DMS53 treated with DMSO at 0.1 percent for 48 hours (cell line): ENCODE measurements at regions not wholly inside any gene's neighbourhood (a gene's known extent, or its start where the extent isn't known, plus 50 kb on each side); places are given as distances from the start of the nearest gene placed in this dataset.

Experiments
- DNase-seq: peaks from one replicate; lab custom pipeline; 2025; ENCODE audit not compliant: unreplicated experiment; lab: John Stamatoyannopoulos, UW

DNA sequence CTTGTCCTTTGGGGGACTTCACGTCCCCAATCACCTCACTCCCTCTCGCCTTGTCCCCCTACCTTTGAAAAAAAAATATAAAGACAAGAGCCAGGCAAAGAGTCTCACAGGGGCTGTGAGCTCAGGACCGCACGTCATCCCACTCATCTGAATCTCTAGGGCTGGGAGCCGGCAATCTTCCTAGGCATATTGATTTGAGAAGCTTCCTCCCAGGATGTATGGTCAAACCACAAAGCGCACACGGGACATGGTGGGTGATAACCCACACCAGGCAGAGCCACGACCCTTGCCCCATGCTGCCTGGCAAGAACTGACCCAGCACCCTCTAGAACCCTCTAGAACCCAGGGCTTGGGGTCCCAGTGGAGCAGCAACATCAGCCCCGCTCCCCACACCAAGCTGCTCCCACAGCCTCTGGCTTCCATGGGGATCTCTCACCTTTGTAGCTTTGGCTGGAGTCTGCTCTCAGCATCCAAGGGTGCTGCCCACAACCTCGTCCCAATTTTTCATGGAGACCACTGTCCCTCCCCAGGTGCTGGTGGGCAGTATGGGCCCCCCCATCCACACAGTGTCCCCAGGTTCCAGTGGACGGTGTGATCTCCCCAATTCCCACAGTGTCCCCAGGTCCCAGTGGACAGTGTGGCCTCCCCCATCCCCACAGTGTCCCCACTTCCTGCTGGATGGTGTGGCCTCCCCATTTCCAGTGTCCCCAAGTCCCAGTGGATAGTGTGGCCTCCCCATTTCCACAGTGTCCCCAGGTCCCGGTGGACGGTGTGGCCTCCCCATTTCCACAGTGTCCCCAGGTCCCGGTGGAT, 85.2 kb upstream of the FGF3 start:
- no peak for DNase-seq

DNA sequence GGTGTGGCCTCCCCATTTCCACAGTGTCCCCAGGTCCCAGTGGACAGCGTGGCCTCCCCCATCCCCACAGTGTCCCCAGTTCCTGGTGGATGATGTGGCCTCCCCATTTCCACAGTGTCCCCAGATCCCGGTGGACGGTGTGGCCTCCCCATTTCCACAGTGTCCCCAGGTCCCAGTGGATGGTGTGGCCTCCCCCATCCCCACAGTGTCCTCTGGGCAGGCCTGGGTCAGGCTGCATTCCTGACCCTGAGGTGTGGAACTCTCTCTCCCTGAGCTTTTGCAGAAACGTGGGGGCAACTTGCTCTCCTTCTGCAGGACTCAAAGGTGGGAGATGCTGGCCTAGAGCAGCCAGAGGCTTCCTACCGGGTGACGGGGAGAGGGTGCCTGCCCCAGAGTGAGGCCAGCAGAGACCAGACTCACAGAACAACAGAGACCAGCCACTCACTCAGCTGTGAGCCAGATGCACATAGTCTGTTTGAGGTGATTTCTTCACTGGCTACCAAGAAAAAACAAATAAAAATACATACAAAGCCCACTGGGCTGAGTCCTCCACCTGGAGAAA, 85.8 kb upstream of the FGF3 start:
- no peak for DNase-seq

DNA sequence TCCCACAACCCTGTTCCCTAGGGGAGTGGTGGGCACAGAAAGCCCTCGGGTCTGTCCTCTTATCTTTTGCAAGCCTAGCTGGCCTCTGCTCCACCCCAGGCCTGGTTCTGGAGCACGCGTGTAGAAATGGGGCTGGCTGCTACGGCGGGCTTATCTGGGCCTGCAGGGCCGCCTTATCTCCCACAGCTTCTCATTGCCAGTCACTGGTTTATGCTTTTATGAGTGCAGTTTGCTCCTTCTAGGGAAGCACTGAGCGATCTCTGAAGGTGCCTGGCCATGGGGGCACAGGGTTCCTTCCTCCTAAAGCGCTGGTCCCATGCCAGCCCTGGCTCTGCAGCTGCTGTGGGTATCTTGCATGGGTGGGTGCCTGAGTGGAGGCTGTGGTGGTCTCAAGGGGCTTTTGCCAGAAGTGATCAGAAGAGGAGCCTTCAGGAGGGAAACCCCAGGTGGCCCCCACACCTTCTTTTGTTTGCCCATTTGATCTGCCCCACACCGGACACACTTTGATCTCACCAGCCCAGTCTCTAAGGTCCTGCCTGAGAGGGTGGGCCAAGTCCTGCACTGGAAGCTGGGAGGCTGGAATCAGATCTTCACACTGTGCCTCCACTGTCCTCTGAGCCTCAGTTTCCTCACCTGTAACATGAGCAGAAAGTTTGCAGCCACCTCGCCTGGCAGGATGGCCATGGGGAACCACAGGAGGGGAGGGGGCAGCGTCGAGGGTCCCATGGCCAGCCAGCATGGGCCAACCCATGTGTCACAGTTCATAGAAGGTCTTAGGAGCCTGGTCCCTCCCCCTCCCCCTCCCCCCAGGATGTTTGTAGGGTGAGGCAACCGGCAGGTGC, 86.6 kb upstream of the FGF3 start:
- no peak for DNase-seq

GRCh38 chr11:69906453-69906907, 87.3 kb upstream of the FGF3 start:
- DNase-seq = no peak

DNA sequence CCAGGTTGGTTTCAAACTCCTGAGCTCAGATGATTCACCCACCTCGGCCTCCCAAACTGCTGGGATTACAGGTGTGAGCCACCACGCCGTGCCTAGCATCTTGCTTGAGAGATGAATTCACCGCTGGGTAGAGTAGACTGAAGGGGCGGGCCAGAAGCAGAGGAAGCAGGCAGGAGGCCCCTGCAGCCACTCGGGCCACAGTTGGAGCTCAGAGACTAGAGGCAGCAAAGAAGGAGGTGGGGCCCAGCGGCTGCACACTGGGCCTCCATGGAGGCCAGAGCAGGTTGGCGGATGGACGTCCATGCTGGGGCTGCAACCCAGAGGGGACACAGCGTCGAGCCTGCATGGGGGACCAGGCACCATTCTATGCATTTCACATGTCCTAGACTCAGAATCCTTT, 88.4 kb upstream of the FGF3 start:
- DNase-seq = no peak

DNA sequence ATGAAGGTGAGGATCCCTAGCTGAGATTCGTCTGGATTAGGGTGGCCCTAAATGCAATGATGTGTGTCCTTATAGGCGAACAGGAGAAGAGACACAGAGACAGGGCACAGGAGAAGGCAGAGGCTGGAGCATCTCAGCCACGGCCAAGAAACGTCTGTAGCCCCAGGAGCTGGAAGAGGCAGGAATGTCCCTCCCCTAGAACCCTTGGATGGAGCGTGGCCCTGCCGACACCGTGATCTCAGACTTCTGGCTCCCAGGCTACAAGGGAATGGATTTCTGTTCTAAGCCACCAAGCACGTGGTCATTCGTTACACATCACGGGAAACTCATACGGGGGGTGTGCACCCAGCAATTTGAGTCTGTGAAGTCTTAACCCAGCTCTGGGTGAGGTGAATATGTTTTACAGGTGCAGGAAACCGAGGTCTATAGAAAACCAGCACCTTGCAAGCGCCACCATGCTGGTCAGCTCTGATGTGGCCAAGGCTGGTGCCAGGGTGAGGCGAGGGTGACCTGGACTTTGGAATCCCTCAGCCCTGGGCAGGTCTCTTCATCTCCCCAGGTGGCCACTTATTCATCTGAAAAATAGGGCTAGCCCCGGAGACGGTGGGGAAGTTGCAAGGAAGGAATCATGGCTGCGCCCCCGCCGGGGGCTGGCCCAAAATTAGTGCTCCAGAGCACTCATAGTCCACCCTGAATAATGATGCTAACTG, 89.5 kb upstream of the FGF3 start:
- no peak for DNase-seq

DNA sequence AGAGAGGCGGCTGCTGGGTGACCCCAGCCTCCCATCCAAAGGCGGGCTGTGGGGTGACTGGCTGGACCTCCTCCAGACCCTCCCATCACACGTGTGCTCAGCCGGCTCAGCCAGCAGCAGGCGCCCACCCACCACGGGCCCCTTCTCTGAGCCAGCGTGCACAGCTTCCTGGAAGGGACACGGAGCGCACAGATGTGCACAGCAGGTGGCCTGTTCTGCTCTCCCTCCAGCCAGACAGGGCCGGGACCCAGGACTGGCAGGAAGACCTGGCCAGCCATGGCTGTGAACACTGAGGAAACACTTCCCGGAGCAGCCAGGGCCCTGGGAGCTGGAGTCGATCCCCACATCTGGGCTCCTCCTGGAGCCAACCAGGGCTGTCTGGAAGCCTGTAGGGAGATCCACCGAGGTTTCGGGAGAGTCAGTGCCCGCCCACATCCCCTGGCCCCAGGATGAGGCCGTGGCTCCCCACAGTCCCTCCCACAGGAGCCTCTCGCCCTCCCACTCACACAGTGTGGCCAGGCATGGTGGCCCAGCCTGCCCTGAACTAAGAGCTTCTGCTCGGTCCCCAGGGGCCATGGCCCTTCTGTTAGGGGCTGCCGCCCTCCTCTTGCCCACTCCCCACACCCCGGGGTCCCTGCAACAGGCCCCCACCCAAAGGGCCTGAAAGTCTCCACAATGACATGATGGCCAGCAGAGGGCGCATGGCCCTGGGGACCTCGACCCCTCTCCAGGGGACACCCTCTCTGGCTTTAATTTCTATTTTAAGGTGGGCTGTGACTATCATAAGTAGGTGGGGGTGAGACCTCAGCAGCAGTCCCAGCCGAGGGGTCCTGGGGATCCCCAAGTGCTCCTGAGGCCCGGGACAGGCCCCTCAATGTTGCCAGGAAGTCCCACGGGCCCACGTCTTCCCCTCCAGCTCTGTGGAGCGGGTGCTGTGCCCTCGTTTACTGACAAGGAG, 90.6 kb upstream of the FGF3 start:
- DNase-seq = no peak

DNA sequence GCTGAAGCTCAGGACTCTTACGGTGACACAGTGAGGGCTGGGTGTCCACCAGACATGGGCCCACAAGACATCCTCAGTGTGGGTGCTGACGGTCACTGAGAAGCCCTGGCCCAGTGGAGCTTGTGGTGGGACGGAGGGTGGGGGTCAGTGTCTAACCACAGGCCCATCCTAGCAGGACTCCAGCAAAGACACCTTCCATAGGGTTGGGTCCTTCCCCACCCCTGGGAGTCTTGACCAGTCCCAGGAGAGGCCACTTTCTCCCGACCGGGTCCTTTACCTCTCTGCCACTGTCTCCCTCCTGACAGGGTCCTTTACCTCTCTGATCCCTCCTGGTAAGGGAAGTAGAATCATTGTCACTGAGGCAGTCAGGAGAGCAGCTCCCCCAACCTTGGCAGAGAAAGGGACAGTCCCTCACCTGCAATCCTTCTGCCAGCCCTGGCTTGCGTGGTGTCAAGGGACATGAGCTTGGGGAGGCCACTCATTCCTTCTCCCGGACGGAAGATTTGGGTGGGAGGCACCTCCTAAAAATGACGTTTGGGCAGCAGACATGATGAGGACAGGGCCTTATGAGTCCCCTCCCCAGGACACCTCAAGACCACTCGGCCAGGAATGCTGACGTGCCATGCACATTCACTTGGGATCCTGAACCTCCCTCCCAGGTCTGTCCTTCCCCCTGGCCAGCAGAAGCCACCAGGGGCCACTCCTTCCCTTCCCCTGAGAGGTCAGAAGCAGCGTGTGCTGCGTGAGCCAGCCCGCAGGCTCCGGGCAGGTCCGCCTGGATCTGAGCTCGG, 91.5 kb upstream of the FGF3 start:
- no peak for DNase-seq

- no peak for DNase-seq
Measured at GRCh38 chr11:69911310-69912160, 92.3 kb upstream of the FGF3 start.

GRCh38 chr11:69912161-69912910, 93.1 kb upstream of the FGF3 start:
- DNase-seq = no peak

- no peak for DNase-seq
Measured at GRCh38 chr11:69912911-69913451, 93.8 kb upstream of the FGF3 start.

GRCh38 chr11:69913591-69914285, 94.5 kb upstream of the FGF3 start:
- DNase-seq = no peak

GRCh38 chr11:69914286-69915150, 95.3 kb upstream of the FGF3 start:
- DNase-seq = no peak

DNA sequence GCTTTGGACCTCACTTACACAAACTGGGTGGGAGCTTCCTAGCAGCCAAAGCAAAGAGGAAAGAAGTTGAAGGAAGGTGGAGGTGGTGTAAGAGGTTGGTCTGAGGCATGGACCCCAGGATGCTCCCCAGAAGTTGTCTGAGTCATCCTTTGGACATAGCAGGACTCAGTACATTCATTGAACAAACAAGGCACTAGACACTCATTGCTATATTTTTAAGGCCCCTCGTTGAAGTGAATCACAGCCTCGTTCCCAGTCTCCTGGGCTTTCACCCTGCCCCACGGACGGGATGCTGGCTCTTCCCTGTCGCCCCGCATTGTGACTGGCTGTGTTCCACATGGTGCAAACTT, 95.9 kb upstream of the FGF3 start:
- no peak for DNase-seq

- no peak for DNase-seq
Measured at GRCh38 chr11:69915501-69916250, 96.5 kb upstream of the FGF3 start.
